ENCODE measurements at regions not wholly inside any gene's neighbourhood (a gene's known extent, or its start where the extent isn't known, plus 50 kb on each side); places are given as distances from the start of the nearest gene placed in this dataset.
"Not testable (repeated sequence)": the region's sequence is repeated elsewhere in the genome, so short reads cannot be mapped to it uniquely, and the experiment has no call there.

DNA sequence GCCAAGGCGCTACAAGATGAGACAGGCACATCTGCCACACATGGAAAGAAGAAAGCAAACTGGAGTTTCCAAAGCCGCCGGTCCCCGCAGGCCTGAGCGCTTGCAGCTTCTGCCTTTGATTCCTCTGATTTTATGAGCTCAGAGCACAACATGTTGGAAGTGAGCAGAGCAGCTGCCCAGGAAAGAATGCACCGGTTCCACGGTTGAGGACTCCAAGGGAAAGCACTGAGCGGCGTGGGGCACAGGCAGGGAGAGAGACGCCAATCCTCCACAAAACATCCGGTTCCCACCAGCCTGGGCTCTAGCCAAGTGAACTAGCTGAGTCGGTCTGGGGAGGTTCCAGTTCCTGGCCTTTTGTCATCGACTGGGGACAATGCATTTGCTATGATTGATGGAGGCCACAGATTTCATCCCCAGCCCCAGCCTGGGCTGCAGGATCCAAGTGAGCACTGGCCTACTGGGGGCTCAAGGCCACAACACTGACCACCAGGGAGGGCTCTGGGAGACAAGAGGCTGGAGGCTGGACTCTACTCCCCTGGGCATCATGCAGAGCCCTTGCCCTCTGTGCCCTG lies 253.1 kb upstream of the IRF2BP2 start:
- peak; percentile 28 for DNase-seq

DNA sequence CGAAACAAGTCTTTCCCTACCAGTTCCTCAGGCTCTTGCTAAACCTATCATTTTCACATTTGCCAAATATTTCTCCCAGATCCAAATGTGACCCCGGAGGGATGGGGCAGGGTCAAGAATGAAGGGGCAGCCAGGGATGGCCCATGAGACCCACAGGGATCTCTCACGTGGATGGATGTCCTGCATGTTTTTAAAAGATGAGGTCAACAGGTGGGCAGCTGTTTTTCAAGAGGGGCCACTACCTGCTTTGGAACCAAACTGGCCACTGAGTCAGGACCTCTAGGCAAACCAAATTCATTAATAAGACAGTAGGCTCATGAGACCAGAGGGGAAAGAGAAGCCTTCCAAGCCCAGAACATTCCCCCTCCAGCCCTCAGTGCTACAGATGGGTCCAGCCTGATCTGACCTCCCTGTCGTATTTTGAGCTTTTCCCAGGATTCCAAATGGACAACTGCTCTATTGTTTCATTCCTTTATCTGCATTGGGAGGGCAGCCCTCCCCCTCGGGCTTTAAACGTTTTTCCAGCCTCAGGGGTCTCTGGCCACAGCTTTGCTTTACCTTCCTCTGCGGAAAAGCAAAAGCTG lies 252.5 kb upstream of the IRF2BP2 start:
- no peak for DNase-seq

DNA sequence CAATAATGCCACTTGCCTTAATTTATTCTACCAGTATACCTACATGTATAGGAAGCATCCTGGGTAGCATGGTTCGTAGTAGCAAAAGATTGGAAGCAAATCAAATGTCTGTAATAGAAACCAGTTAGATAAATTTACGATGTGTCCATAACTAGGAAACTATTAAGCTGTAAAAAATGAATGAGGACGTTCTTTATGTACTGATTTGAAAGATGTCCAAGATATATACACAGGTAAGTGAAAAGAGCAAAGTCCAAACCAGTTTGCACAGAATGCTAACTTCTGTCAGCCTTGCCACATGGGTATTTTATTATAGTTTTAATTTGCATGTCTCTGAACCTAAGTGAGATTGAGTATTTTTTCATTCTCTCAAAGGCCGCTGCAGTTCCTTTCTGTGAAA lies 251.8 kb upstream of the IRF2BP2 start:
- DNase-seq, result no peak

DNA sequence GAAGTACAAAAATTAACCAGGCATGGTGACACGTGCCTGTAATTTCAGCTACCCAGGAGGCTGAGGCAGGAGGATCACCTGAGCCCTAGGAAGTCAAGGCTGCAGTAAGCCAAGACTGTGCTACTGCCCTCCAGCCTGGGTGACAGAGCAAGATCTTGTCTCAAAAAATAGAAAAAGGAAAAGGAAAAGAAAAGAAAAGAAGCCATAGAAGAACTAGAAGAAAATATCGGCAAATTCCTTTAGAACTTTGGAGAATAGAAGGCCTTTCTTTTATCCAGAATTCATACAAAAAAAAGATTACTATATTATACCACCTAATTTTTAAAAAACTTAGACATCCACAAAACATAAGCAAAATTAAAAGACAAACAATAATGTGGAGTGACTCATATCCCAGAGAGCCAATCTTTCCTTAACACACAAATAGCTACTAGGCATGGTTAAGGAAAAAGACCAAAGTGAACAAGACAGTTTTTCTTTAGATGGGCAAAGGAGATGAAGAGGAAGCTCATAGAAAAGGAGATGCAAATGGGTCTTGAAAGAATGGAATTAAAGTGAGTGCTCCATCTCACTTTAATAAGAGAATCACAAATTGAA lies 251.1 kb upstream of the IRF2BP2 start:
- DNase-seq, result no peak

DNA sequence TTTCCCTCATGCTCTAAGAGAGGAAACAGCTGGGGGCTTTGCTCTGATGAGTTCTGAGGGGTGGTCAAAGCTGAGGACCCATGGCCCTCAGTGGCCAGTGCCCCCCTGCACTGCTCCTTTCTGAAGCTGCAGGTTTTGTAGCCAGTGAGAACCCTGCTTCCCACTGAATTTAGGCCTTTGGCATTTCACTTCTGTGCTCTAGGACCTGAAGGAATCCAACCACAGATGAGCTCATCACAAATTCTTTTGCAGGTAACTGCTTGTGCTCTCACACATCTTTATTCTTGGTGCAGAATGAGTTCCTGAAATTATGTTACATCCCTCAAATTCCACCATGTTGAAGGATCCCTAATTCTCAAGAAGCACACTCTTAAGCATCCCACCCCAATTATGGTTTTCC lies 248.7 kb upstream of the IRF2BP2 start:
- no peak for DNase-seq

DNA sequence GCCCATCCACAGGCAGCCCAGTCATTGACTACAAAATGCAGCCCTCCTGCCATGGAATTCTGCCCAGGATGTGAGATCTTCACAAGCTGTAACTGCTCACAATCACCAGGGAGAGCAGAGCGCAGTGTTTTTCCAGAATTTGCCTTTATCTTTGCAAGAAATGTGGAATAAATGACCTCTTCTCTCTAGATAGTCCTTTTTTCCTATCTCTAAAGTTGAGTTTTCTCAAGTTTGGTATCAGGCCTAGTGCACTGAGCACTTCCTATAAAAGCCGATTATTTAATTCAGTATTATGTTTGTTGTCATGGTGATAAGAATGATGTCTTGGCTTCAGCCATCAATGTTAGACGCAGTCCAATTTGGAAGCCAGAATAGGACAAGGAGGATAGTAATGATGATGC lies 246.9 kb upstream of the IRF2BP2 start:
- DNase-seq, result no peak

DNA sequence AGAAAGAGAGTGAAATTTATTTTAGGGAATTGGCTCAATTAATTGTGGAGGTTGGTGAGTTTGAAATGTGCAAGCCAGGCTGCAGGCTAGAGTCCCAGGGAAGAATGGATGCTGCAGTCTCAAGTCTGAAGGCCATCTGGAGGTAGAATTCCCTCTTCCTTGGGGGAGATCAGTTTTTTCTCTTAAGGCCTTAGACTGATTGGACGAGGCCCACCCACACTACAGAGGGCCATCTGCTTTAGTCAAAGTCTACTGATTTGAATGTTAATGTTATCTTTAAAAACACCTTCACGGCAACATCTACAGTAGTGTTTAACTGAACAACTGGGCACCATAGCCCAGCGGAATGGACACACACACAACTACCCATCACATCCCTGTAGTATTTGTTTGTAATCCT lies 245.9 kb upstream of the IRF2BP2 start:
- no peak for DNase-seq

DNA sequence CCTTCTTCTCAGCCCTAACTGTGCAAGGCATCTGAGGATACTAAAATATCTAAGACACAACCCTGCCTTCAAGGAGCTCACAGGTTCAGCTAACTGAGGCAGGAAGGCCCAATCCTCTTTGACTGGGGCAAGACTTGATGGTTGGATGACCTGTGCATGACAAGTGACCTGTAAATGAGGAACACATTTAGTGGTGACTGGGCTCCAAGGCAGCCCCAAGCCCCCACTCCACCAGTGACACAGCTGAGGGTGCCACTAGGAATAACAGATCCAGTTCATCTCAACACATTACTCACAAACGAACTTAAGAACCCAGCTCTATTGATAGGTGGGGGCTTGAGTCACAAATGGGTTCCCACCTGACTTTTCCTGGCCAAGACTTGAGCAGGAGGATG lies 244.7 kb upstream of the IRF2BP2 start:
- no peak for DNase-seq

DNA sequence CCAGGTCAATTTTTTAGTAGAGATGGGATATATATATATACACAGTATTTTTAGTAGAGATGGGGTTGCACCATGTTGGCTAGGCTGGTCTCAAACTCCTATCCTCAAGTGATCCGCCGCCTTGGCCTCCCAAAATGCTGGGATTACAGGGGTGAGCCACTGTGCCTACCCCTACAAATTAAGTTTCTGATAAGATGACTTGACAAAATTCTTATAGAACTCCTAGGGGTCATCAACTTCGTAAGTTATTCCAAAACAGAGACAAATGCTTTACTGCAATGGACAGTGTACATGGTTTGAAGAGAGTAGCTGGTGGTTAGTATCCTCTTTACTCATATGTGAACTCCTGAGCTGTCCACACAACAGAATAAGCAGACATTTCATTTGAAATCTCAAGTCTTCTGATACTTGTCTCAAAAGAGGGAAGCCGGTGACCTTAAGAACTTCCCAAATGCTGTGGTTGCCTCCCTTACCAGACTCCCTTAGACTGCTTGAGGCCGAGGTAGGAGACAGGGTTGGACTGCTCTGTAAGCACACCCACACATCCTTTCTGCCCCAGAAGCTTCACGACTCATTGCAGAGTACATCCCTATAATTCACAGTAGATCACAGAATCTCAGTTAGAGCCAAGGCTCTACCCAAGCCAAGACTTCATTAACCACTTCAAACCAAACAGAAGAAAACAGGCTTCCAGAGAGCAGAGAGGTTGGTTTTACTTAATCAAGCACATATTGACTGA lies 244.1 kb upstream of the IRF2BP2 start:
- no peak for DNase-seq

DNA sequence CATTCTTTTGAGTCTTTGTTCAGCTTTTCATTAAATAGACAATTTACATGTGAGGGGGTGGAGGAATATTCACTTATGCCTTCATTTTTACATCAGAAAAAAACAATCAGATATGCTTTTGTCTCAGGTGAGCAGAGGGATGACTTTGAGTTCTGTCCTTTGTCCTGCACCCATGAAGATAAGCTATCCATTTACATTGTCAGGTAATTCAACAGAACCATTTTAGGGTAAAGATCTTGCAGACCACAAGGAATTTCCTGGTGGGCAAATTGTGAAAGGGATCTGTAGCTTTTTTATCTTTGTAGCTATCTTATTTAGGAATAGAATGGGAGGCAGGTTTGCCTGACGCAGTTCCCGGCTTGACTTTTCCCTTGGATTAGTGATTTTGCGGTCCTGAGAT lies 242.7 kb upstream of the IRF2BP2 start:
- no peak for DNase-seq

DNA sequence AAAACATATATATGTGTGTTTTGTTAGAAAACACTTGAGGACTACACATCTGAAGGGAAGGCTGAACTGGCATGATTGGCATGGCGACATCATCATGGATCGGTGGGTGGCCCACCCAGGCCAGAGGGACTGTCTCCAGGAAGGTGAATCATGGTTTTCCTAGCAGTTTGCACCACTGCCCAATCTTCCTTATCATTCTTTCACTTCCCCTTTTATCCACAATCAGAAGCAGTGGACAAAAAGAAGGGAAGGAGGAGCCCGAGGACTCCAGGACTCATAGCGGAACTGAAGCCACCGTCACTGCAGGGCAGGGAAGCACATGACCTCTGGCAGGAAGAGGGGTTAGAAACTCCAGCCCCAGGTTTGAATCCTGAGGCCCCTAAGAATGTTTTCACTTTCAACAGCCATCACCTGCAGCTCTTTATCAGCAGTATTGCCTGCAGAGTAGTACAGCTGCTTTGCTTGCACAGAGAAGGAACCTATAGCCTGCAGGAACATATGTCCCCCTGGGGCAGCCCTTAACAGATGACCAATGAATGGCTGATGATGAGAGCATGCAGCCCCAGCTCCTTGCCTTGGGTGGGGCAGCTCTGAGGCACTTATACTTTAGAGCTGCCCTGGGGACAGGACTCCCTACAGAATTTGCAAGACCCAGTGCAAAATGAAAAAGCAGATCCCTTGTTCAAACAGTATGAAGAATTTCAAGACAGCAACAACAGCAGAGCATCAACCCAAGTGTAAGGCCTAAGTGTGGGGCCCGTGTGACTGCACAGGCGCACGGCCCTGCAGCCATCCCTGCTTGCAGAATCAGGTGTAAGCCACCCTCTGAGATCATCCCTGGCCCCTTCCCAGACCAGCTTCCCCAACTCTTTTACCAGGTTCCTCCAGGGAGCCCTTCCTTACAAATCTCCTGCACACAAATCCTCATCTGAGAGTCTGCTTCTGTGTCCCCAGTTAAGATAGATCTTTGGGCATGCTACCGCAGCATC lies 241.8 kb upstream of the IRF2BP2 start:
- no peak for DNase-seq

DNA sequence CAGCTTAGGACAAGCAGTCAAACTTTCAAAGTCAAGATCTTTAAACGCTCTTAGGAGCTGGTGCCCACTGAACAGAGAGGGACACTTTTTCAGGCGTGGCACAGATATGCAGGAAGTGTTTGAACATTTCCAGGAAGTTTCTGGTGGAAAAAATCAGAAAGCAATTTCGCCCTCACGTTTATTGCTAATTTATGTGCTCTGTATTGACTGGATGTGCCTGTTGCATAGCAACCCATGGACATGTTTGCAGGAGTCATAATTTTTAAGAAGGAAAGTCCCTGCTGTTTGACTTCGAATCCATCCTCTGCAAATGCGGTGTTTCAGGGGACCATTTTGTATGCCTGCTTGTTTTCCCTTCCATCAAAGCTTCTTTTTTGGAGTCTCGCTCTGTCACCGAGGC lies 239.9 kb upstream of the IRF2BP2 start:
- no peak for DNase-seq

DNA sequence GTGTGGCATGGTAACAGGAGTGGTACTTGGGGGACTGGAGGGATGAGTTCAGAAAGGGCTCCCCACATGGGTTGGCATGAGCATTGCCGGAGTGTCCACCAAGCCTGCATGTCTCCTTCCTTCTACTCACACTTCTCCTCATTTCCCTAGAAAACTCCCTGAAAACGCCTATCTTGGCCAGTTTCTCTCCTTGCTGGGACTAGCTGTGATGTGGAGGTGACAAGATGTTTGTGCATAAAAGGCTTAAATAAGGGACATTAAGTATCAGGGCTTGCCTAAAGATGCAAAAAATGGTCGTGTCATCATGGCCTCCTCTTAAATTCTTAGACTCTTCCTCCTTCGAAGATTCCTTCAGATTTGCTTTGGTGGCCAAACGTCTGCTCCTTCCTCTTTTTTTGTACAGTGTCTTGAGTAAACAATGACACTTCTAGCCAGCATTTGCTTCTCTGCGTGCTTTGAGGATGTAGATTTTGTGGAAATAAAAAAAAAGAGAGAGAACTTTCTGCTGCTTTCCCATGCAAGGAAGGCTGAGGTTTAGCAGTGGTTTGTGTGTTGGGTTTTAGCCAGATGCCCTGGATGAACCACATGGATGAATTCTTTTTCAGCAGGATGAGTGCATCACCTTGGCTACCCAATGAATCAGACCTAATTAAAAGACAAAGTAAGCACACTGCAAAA lies 239.1 kb upstream of the IRF2BP2 start:
- no peak for DNase-seq

DNA sequence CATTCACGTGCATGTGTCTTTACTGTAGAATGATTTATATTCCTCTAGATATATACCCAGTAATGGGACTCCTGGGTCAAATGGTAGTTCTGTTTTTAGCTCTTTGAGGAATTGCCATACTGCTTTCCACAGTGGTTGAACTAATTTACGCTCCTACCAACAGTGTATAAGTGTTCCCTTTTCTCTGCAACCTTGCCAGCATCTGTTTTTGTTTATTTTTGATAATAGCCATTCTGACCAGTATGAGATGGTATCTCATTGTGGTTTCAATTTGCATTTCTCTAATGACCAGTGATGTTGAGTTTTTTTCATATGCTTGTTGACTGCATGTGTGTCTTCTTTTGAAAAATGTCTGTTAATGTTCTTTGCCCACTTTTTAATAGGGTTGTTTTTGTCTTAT lies 236.8 kb upstream of the IRF2BP2 start:
- DNase-seq, result not testable (repeated sequence)

DNA sequence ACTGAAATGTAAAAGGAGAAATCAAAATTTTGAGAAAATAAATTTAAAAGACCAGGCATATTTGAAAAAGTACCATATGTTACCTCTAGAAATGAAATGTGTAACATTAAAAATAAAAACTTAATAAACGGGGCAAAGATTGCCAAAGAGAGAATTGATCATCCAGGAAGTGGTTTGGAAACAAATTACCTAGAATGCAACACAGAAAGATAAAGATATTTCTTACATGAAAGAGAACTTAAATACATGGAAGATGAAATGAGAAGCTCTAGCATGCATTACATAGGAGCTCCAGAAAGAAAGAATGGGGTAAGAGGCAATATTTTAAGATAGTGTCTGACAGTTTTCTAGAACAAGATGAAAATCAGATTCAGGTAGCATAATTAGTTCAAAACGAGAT lies 235.9 kb upstream of the IRF2BP2 start:
- no peak for DNase-seq

DNA sequence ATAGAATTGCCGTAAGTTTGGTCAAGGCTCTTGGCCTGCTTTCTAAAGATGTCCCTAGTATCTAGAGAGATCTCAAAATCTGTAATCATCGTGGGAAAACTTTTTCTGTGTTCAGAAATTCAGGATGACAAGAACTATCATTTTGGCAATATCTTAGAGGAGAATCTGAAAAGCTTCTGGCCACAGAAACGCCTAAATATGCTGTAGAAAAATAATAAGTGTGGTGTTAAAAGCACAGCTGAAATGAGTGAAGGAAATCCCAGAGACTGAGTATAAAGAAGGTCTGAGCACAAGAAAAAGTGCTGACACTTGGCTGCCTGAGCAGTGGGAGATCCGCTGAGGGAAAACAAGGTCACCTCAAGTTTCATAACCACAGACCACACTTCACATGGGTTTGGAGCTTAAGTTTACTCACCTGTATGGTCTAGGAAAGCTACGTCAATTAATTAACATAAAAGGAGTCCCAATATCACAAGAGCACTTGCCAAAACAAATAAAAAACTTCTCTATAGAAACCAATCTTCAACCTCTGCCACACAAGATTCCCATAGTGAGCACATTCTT lies 235.2 kb upstream of the IRF2BP2 start:
- DNase-seq, result no peak

DNA sequence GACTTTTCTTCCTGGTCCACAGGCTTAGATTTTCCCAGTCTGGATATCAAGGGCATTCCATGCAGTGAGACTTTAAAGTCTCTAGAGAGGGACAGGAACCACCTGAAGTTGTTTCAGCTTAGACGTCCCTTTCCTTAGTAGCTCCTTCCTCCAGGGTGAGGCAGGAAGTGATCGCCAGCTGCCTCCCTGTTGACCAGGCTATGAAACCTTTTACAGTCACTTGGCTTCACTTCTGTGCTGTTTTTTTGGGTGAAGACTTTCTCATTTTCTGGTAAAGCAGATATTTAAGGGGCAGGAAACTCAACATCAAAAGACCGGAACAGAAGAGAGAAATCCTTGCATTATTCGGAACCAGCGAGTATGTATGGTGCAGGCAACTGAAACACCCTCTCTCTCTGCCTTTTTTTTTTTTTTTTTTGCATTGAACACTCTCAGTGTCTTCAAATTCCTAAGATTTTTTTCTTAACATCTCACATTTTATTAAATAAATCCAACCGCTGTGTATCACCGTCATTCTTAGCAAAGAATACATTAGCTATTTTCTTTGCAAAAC lies 234.6 kb upstream of the IRF2BP2 start:
- no peak for DNase-seq

DNA sequence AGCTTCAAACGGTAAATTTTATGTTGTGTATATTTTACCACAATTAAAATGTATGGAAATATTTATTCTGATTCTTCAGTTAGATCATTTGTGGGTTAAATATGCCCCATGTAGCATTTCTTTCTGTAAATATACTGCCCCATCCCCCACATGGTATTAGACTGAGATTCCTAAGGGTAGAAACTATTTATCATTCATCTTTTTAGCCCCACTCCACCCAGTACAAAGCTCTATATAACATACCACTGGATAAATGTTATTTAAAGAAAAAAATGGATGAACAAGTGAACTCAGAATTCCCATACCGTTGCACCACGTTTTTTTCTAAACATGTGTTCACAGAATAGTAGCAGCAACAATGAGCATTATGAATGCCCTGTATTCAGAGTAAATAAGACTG lies 234.0 kb upstream of the IRF2BP2 start:
- DNase-seq, result no peak

DNA sequence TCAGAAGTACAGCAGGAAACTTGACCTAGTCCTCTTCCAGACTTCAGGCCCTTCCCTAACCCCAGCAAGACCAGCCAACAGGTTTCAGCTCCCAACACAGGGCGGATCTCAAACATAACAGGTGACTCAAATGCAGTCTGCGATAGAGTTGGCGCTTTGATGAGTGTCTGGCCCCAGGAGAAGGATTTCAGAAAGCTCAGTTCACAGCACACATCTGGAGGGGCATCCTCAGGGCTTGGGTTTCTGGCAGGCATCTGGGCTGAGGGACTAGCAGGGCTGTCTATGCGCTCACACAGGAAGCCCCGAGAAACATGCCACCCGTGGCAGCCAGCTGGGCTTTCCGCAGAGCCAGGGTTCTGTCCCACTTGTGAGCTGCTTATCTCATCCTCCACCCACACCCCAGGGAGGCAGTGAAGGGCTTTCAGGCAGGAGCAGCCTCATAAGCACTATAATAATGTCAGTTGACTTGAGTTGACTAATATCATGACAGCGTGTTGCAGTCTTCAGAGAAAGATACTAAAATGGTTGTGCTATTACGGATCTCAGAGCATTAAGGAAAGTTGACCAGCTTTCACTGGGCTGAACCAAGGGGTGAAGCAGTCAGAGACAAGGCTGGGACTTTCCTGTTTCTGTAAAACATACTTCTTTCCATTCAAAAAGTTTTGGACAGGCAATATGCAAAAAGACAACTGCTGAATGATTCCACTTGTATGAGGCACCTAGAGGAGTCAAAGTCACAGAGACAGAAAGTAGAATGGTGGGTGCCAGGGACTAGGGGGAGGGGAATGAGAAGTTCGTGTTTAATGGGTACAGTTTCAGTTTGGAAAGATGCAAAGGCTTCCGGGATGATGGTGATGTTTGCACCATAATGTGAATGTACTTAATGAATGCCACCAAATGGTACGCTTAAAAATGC lies 233.0 kb upstream of the IRF2BP2 start:
- DNase-seq, result no peak

DNA sequence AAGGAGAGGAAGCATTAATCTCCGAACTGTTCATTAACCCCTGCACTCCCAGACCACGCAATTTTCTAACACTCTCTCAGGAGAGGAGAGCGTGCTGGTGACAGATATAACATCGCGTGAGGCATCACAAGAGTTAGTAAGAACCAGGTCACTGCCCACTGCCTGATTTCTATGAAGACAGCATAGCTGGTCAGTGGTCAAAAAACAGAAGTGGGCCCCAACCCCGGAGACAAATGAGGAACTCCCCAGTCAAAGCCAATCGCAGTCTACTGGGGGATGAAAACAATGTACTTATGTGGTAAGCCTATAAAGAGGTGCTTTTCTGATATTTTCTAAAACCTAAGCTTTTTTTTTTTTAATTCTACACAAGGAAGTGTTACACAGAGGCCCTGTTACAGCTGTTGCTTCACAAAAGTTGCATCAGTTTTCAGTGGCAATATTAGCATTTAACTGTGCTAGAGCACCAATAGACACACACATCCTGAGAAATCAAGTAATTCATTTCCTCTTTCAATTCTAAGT lies 231.8 kb upstream of the IRF2BP2 start:
- DNase-seq, result no peak
